Transverse colon (tissue), 3 donors: ENCODE measurements at regions not wholly inside any gene's neighbourhood (a gene's known extent, or its start where the extent isn't known, plus 50 kb on each side); places are given as distances from the start of the nearest gene placed in this dataset.
"Not testable (repeated sequence)": the region's sequence is repeated elsewhere in the genome, so short reads cannot be mapped to it uniquely, and the experiment has no call there.

Experiments used
- EP300 ChIP-seq: sonication (generic); formaldehyde crosslinking; IDR thresholded peaks from one replicate; pipeline ENCODE4 v1.6.1; 2017; ENCODE audit warnings: antibody characterized with exemption, low read depth
- TF ChIP-seq, protein P1 (sequence below), 5 experiments: fragments of 200-600 bp in 3 of 5; fragments of 450-650 bp in 2 of 5; sonication (generic) in 3 of 5; IDR thresholded peaks; 1 replicate in 2 of 5; 2 replicates in 3 of 5; pipeline ENCODE4 v1.5.1; 2016 to 2017; ENCODE audit warnings: antibody characterized with exemption in 5 of 5, inconsistent platforms in 3 of 5, mild to moderate bottlenecking in 2 of 5, moderate library complexity in 1 of 5

GRCh38 chr20:54725266-54725665, 249.9 kb downstream of the DOK5 start:
- TF ChIP-seq, protein P1, sequence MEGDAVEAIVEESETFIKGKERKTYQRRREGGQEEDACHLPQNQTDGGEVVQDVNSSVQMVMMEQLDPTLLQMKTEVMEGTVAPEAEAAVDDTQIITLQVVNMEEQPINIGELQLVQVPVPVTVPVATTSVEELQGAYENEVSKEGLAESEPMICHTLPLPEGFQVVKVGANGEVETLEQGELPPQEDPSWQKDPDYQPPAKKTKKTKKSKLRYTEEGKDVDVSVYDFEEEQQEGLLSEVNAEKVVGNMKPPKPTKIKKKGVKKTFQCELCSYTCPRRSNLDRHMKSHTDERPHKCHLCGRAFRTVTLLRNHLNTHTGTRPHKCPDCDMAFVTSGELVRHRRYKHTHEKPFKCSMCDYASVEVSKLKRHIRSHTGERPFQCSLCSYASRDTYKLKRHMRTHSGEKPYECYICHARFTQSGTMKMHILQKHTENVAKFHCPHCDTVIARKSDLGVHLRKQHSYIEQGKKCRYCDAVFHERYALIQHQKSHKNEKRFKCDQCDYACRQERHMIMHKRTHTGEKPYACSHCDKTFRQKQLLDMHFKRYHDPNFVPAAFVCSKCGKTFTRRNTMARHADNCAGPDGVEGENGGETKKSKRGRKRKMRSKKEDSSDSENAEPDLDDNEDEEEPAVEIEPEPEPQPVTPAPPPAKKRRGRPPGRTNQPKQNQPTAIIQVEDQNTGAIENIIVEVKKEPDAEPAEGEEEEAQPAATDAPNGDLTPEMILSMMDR (IDR thresholded peaks at IDR 0.05): not testable (repeated sequence)
- not testable (repeated sequence) for TF ChIP-seq EP300
